ENCODE measurements at regions not wholly inside any gene's neighbourhood (a gene's known extent, or its start where the extent isn't known, plus 50 kb on each side); places are given as distances from the start of the nearest gene placed in this dataset.

GRCh38 chr3:98954242-98954641, 52.7 kb upstream of the DCBLD2 start:
- DNase-seq (ENCODE audit: low spot score, unreplicated experiment) = no peak
- Mint-ChIP-seq H3K9me3 (ENCODE audit: low read depth) (no peaks in the 10 kb centered on the region), H3K4me3 (ENCODE audit: low read depth) (no peak overlapping the region), H3K36me3 (ENCODE audit: insufficient read depth) (no peaks in the 10 kb centered on the region), H3K4me1 (ENCODE audit: low read depth) (no peaks in the 10 kb centered on the region), H3K27ac (no peak overlapping the region), H3K27me3 (no peaks in the 10 kb centered on the region)
- TF ChIP-seq CTCF (IDR thresholded peaks at IDR 0.05; ENCODE audit: unreplicated experiment) = no peak

- Mint-ChIP-seq H3K4me3 (ENCODE audit: low read depth) (no peak overlapping the region), H3K27me3 (no peaks in the 10 kb centered on the region), H3K27ac (no peak overlapping the region), H3K36me3 (ENCODE audit: insufficient read depth) (no peaks in the 10 kb centered on the region), H3K4me1 (ENCODE audit: low read depth) (no peaks in the 10 kb centered on the region), H3K9me3 (ENCODE audit: low read depth) (peaks cover 2% of the 10 kb centered on the region)
- DNase-seq (ENCODE audit: low spot score, unreplicated experiment) = no peak
- no peak for TF ChIP-seq CTCF (IDR thresholded peaks at IDR 0.05; ENCODE audit: unreplicated experiment)
Observed at GRCh38 chr3:98952404-98952803, 50.9 kb upstream of the DCBLD2 start.

Measured in progenitor cell of endocrine pancreas (in vitro differentiated cells).